ENCODE measurements at regions not wholly inside any gene's neighbourhood (a gene's known extent, or its start where the extent isn't known, plus 50 kb on each side); places are given as distances from the start of the nearest gene placed in this dataset.

- 26 to 32% methylated on average over 1 of the region's 1 CpG for WGBS, 2 donors
- Histone ChIP-seq H3K9me3 (no peaks in the 10 kb centered on the region), H3K36me3 (no peaks in the 10 kb centered on the region), H3K4me3 (no peak overlapping the region), H3K27me3 (no peaks in the 10 kb centered on the region), H3K4me1 (no peaks in the 10 kb centered on the region), H3K27ac (no peak overlapping the region)
- DNase-seq = no peak
- no peak for TF ChIP-seq CTCF (IDR thresholded peaks at IDR 0.05)
- no peak for FAIRE-seq
- no peak for ATAC-seq
- intact Hi-C loops (cut with DNase I) = no loop called here
Measured at GRCh38 chr2:136550181-136550580, 215.2 kb upstream of the THSD7B start.

GRCh38 chr2:136539355-136539754, 226.0 kb upstream of the THSD7B start:
- no peaks in the 10 kb centered on the region for H3K4me1 ChIP-seq
- intact Hi-C loops (cut with DNase I) = no loop called here
- H3K27me3 ChIP-seq = no peaks in the 10 kb centered on the region
- 74 to 76% methylated on average over 5 of the region's 5 CpGs for WGBS, 2 donors
- ATAC-seq = no peak
- FAIRE-seq = no peak
- H3K9me3 ChIP-seq = no peaks in the 10 kb centered on the region
- TF ChIP-seq CTCF (IDR thresholded peaks at IDR 0.05) = no peak
- no peak overlapping the region for H3K4me3 ChIP-seq
- no peak for DNase-seq
- H3K27ac ChIP-seq = no peak overlapping the region
- H3K36me3 ChIP-seq = no peaks in the 10 kb centered on the region

- Histone ChIP-seq H3K27me3 (no peaks in the 10 kb centered on the region), H3K27ac (no peak overlapping the region), H3K36me3 (no peaks in the 10 kb centered on the region), H3K4me1 (no peaks in the 10 kb centered on the region), H3K4me3 (no peak overlapping the region), H3K9me3 (no peaks in the 10 kb centered on the region)
- DNase-seq (no peak), ATAC-seq (no peak), FAIRE-seq (no peak)
- TF ChIP-seq CTCF (IDR thresholded peaks at IDR 0.05) = no peak
- intact Hi-C loops (cut with DNase I) = no loop called here
- WGBS, 2 donors = 43 to 55% methylated on average over 4 of the region's 4 CpGs
Measured at GRCh38 chr2:136538489-136538888, 226.9 kb upstream of the THSD7B start.

- intact Hi-C loops (cut with DNase I) = no loop called here
- no peaks in the 10 kb centered on the region for H3K9me3 ChIP-seq
- H3K36me3 ChIP-seq = no peaks in the 10 kb centered on the region
- no peaks in the 10 kb centered on the region for H3K27me3 ChIP-seq
- H3K27ac ChIP-seq = no peak overlapping the region
- FAIRE-seq (no peak), DNase-seq (no peak), ATAC-seq (no peak)
- H3K4me3 ChIP-seq = no peak overlapping the region
- no peaks in the 10 kb centered on the region for H3K4me1 ChIP-seq
- 36 to 37% methylated on average over 3 of the region's 3 CpGs for WGBS, 2 donors
- no peak for TF ChIP-seq CTCF (IDR thresholded peaks at IDR 0.05)
Measured at GRCh38 chr2:136534811-136535210, 230.5 kb upstream of the THSD7B start.

- WGBS, 2 donors = 69 to 87% methylated on average over 2 of the region's 2 CpGs
- H3K9me3 ChIP-seq = no peaks in the 10 kb centered on the region
- no peaks in the 10 kb centered on the region for H3K27me3 ChIP-seq
- intact Hi-C loops (cut with DNase I) = no loop called here
- ATAC-seq (no peak), FAIRE-seq (no peak), DNase-seq (no peak)
- TF ChIP-seq CTCF (IDR thresholded peaks at IDR 0.05) = no peak
- no peaks in the 10 kb centered on the region for H3K4me1 ChIP-seq
- H3K36me3 ChIP-seq = no peaks in the 10 kb centered on the region
- no peak overlapping the region for H3K4me3 ChIP-seq
- H3K27ac ChIP-seq = no peak overlapping the region
Measured at GRCh38 chr2:136532171-136532570, 233.2 kb upstream of the THSD7B start.
